Ishikawa (cell line): ENCODE measurements at regions not wholly inside any gene's neighbourhood (a gene's known extent, or its start where the extent isn't known, plus 50 kb on each side); places are given as distances from the start of the nearest gene placed in this dataset.

Experiments
- CEBPB ChIP-seq: IDR thresholded peaks from 2 replicates; pipeline ENCODE4 v1.6.1; 2012
- CREB1 ChIP-seq: IDR thresholded peaks from 2 replicates; pipeline ENCODE4 v1.6.1; 2012; ENCODE audit warnings: low read depth
- EGR1 ChIP-seq: IDR thresholded peaks from 2 replicates; pipeline ENCODE4 v1.6.1; 2012
- EP300 ChIP-seq: IDR thresholded peaks from 2 replicates; pipeline ENCODE4 v1.6.1; 2012; ENCODE audit warnings: borderline replicate concordance
- FOXM1 ChIP-seq: IDR thresholded peaks from 2 replicates; pipeline ENCODE4 v1.6.1; 2012; ENCODE audit warnings: low read depth, borderline replicate concordance
- NFIC ChIP-seq: IDR thresholded peaks from 2 replicates; pipeline ENCODE4 v1.6.1; 2012
- RAD21 ChIP-seq: IDR thresholded peaks from 2 replicates; pipeline ENCODE4 v1.6.1; 2012; ENCODE audit warnings: low read depth
- TAF1 ChIP-seq: IDR thresholded peaks from 2 replicates; pipeline ENCODE4 v1.6.1; 2012; ENCODE audit warnings: low read depth, mild to moderate bottlenecking
- TCF12 ChIP-seq: IDR thresholded peaks from 2 replicates; pipeline ENCODE4 v1.6.1; 2012; ENCODE audit warnings: low read depth
- TEAD4 ChIP-seq: IDR thresholded peaks from 2 replicates; pipeline ENCODE4 v1.6.1; 2012
- YY1 ChIP-seq: IDR thresholded peaks from 2 replicates; pipeline ENCODE4 v1.6.1; 2012; ENCODE audit warnings: low read depth
- ZBTB7A ChIP-seq: IDR thresholded peaks from 2 replicates; pipeline ENCODE4 v1.6.1; 2012; ENCODE audit warnings: low read depth
- TF ChIP-seq, protein P1 (sequence below): IDR thresholded peaks from 2 replicates; pipeline ENCODE4 v1.6.1; 2012; ENCODE audit warnings: low read depth, mild to moderate bottlenecking
- TF ChIP-seq, protein P2 (sequence below): IDR thresholded peaks from 2 replicates; pipeline ENCODE4 v1.6.1; 2012
- TF ChIP-seq, protein P3 (sequence below): IDR thresholded peaks from 2 replicates; pipeline ENCODE4 v1.6.1; 2012

DNA sequence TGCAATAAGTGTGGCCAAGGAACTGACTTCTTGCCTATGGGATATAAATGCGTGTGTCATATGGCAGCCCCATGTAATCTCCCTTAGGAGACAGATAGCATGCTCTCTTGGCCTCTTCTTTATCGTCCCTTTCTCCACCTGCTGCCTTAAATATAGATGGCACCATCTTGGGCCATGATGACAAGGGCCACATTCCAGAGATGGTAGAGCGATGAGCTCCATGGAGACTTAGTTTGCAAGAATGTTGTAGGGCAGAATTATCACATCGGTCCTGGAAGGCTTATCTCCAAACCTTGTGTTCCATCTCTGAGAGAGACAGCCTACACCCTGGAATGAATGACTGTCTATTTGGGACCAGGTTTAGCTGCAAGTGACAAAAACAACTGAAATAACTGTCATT lies 536.7 kb downstream of the TNS1 start:
- no peak for TF ChIP-seq YY1
- TF ChIP-seq TEAD4: no peak
- TF ChIP-seq EGR1: no peak

DNA sequence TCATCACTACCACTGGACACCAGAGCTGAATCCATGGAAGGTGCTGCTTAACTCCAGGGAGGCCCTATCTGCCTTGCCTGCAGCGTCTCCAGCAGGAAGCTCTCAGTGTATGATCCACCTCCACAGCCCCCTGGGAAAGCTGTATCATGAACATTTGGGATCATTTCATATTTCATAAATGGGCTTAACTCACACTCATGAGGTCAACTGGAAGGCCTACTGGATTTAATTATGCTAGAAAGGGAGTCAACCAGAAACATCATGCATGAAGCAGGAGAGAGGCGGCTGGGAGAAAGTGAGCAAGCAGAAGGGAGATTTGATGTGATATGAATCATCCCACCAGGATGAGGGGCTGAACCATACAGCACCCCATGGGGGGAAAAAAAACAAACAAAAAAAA lies 537.7 kb downstream of the TNS1 start:
- TF ChIP-seq EGR1 (no peak), EP300 (no peak), ZBTB7A (no peak), TEAD4 (no peak), TAF1 (no peak), NFIC (no peak), RAD21 (no peak), CEBPB (no peak), CREB1 (no peak)
- TF ChIP-seq, protein P1, sequence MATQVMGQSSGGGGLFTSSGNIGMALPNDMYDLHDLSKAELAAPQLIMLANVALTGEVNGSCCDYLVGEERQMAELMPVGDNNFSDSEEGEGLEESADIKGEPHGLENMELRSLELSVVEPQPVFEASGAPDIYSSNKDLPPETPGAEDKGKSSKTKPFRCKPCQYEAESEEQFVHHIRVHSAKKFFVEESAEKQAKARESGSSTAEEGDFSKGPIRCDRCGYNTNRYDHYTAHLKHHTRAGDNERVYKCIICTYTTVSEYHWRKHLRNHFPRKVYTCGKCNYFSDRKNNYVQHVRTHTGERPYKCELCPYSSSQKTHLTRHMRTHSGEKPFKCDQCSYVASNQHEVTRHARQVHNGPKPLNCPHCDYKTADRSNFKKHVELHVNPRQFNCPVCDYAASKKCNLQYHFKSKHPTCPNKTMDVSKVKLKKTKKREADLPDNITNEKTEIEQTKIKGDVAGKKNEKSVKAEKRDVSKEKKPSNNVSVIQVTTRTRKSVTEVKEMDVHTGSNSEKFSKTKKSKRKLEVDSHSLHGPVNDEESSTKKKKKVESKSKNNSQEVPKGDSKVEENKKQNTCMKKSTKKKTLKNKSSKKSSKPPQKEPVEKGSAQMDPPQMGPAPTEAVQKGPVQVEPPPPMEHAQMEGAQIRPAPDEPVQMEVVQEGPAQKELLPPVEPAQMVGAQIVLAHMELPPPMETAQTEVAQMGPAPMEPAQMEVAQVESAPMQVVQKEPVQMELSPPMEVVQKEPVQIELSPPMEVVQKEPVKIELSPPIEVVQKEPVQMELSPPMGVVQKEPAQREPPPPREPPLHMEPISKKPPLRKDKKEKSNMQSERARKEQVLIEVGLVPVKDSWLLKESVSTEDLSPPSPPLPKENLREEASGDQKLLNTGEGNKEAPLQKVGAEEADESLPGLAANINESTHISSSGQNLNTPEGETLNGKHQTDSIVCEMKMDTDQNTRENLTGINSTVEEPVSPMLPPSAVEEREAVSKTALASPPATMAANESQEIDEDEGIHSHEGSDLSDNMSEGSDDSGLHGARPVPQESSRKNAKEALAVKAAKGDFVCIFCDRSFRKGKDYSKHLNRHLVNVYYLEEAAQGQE: no peak
- TF ChIP-seq, protein P2, sequence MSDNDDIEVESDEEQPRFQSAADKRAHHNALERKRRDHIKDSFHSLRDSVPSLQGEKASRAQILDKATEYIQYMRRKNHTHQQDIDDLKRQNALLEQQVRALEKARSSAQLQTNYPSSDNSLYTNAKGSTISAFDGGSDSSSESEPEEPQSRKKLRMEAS: no peak
- TF ChIP-seq, protein P3, sequence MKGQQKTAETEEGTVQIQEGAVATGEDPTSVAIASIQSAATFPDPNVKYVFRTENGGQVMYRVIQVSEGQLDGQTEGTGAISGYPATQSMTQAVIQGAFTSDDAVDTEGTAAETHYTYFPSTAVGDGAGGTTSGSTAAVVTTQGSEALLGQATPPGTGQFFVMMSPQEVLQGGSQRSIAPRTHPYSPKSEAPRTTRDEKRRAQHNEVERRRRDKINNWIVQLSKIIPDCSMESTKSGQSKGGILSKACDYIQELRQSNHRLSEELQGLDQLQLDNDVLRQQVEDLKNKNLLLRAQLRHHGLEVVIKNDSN: no peak

DNA sequence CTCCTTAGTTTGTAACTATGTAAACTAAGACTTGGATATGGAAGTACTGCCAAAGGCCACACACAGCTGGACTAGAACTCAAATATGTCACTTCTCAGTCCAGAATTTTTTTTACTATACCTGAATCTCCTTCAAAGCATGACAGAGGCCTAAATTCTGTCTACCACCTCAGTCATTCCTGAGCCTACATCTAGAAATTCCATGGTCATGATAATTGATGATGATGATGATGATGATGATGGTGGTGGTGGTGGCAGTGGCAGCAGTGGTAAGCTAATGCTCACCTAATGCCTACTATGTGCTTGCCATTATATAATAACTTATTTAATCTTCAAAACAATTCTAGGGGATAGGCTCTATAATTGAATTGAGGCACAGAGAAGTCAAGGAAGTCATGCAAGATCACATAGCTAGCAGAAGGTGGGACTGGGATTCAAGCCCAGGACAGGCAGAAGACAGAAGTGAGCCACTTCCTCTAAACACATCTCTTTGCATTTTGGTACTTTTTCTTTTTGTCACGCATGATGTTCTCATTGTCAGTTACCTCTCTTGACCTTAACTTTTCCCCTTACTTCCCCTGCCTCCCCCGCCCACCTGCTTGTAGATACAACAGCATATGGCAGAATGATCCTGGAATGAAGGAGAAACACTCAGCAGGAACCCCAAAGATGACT lies 539.3 kb downstream of the TNS1 start:
- TF ChIP-seq TCF12 (no peak), ZBTB7A (no peak), EP300 (no peak), FOXM1 (no peak), EGR1 (no peak), NFIC (no peak), CEBPB (no peak), TEAD4 (no peak), CREB1 (no peak), YY1 (no peak), RAD21 (no peak), TAF1 (no peak)
- TF ChIP-seq, protein P2: no peak
- TF ChIP-seq, protein P3: no peak
- TF ChIP-seq, protein P1: no peak

DNA sequence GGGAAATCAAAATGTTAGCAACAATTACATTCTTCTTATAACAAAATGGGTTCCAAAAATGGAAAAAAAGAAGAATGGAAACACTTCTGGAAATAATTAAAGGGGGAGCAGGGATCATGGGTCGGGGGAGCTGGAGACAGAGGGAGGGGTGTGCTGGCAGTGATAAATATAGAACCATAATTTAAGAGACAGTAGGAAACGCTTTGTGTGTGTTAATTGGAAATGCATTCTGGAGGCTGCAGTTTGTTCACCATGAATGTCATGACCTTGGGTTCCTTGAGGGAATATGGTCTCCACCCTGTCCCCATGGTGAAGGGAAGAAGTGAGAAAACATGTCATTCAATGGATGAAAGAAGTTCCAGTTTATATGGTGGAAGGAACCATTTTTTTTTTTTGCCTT lies 540.7 kb downstream of the TNS1 start:
- TF ChIP-seq, protein P2: no peak
- no peak for TF ChIP-seq TEAD4
- TF ChIP-seq, protein P1: no peak
- TF ChIP-seq TAF1: no peak
- TF ChIP-seq YY1: no peak
- TF ChIP-seq CREB1: no peak
- no peak for TF ChIP-seq RAD21
- no peak for TF ChIP-seq FOXM1
- TF ChIP-seq ZBTB7A: no peak
- no peak for TF ChIP-seq TCF12
- TF ChIP-seq, protein P3: no peak
- TF ChIP-seq EP300: no peak
- TF ChIP-seq CEBPB: no peak
- no peak for TF ChIP-seq NFIC
- no peak for TF ChIP-seq EGR1
